ENCODE measurements at regions not wholly inside any gene's neighbourhood (a gene's known extent, or its start where the extent isn't known, plus 50 kb on each side); places are given as distances from the start of the nearest gene placed in this dataset.

DNA sequence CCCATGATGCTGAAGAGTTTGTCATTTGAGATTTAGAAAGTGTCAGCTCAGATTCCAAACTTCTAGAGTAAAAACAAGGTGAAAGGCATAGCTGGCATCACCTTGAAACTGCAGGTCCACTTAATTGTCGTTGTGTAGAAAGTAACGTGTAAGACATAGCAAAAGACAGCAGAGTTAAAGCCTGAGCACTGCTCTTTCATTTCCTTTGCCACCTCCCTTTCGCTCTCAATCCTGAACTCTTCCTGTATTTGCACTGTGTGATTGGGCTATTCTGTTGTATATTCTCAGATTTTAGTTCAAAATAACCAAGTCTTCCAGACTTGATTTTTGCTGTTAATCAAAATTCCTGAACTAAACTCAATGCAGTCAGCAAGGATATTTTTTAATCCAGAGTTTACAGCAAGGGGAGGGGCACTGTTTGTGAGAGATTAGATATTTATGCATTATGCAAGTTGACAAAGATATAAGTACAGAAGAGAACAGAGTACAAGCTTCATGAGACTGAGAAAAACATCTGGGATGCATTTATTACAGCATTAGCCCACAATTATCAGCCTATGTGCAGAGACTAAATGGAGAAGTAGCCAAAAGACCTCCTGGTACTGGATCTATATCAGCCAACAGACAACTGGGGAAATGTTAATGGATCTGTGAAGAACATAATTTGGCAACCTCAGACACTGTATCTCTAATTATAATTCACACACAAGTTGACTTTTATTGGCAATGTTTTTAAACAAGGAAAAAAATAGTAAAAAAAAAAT, 328.6 kb downstream of the SUCLA2 start:
- TF ChIP-seq CTCF (optimal IDR thresholded peaks at IDR 0.05 in 1 of 3, IDR thresholded peaks at IDR 0.05 in 1 of 3, conservative IDR thresholded peaks at IDR 0.05 in 1 of 3; ENCODE audit: extremely low read depth in 1 of 3, insufficient read depth in 2 of 3, low read length in 3 of 3) (no peak), EZH2 (IDR thresholded peaks at IDR 0.05; ENCODE audit: low read length) (no peak)
